ENCODE measurements at regions not wholly inside any gene's neighbourhood (a gene's known extent, or its start where the extent isn't known, plus 50 kb on each side); places are given as distances from the start of the nearest gene placed in this dataset.
"Not testable (repeated sequence)": the region's sequence is repeated elsewhere in the genome, so short reads cannot be mapped to it uniquely, and the experiment has no call there.

DNA sequence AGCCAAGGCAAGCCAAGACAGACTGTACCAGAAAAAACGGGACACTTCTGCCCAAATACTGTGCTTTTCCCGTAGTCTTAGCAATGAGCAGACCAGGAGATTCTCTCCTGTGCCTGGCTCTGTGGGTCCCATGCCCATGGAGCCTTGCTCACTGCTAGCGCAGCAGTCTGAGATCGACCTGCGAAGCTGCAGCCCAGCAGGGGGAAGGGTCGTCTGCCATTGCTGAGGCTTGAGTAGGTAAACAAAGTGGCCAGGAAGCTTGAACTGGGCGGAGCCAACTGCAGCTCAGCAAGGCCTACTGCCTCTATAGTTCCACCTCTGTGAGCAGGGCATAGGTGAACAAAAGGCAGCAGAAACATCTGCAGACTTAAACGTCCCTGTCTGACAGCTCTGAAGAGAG, 647.3 kb upstream of the C16orf82 start:
- TF ChIP-seq, protein P1, sequence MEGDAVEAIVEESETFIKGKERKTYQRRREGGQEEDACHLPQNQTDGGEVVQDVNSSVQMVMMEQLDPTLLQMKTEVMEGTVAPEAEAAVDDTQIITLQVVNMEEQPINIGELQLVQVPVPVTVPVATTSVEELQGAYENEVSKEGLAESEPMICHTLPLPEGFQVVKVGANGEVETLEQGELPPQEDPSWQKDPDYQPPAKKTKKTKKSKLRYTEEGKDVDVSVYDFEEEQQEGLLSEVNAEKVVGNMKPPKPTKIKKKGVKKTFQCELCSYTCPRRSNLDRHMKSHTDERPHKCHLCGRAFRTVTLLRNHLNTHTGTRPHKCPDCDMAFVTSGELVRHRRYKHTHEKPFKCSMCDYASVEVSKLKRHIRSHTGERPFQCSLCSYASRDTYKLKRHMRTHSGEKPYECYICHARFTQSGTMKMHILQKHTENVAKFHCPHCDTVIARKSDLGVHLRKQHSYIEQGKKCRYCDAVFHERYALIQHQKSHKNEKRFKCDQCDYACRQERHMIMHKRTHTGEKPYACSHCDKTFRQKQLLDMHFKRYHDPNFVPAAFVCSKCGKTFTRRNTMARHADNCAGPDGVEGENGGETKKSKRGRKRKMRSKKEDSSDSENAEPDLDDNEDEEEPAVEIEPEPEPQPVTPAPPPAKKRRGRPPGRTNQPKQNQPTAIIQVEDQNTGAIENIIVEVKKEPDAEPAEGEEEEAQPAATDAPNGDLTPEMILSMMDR (IDR thresholded peaks at IDR 0.05), result not testable (repeated sequence)
- not testable (repeated sequence) for TF ChIP-seq POLR2A (IDR thresholded peaks at IDR 0.05)

Data from heart left ventricle (tissue), 13 donors.